A673 (cell line): ENCODE measurements at regions not wholly inside any gene's neighbourhood (a gene's known extent, or its start where the extent isn't known, plus 50 kb on each side); places are given as distances from the start of the nearest gene placed in this dataset.

Experiments
- BruUV-seq: library from RNA; stranded (reverse); fragments of 400-500 nt; replicated peaks from 2 replicates; lab custom pipeline; 2021; lab: Mats Ljungman, UMichigan
- CTCF ChIA-PET: fragments of 300-600 bp; sonication (Branson Sonifier 250); formaldehyde crosslinking; loops from one replicate; lab custom pipeline; 2022; ENCODE audit warnings: antibody characterized with exemption; lab: Charles Lee
- POLR2A ChIA-PET: fragments of 300-600 bp; sonication (Branson Sonifier 250); formaldehyde crosslinking; loops from one replicate; lab custom pipeline; 2022; ENCODE audit warnings: antibody characterized with exemption; ENCODE audit not compliant: low non-redundant PET; lab: Charles Lee
- DNase-seq: peaks from one replicate; pipeline ENCODE4 v3.0.0-alpha.2; 2015; ENCODE audit warnings: low spot score
- H3K27ac ChIP-seq: fragments of 200-600 bp; sonication (generic); 2 replicates; pipeline ENCODE4 v1.5.1; 2016; ENCODE audit warnings: mixed run types, low read depth, mild to moderate bottlenecking, mixed read lengths, antibody characterized with exemption, low read length; ENCODE audit not compliant: poor library complexity, severe bottlenecking
- H3K27me3 ChIP-seq: fragments of 200-600 bp; sonication (generic); replicated peaks from 2 replicates; pipeline ENCODE4 v1.6.1; 2017; ENCODE audit warnings: mixed run types, low read depth, mild to moderate bottlenecking, mixed read lengths, antibody characterized with exemption, low read length; ENCODE audit not compliant: insufficient read depth, poor library complexity
- H3K36me3 ChIP-seq: fragments of 200-600 bp; sonication (generic); 2 replicates; pipeline ENCODE4 v1.6.1; 2016; ENCODE audit warnings: mixed run types, mild to moderate bottlenecking, mixed read lengths, antibody characterized with exemption, low read length; ENCODE audit not compliant: insufficient read depth, poor library complexity, severe bottlenecking
- H3K4me1 ChIP-seq: fragments of 200-600 bp; sonication (generic); 2 replicates; pipeline ENCODE4 v1.6.1; 2017; ENCODE audit warnings: mixed run types, mild to moderate bottlenecking, mixed read lengths, antibody characterized with exemption, low read length; ENCODE audit not compliant: insufficient read depth, poor library complexity, severe bottlenecking
- H3K4me3 ChIP-seq: fragments of 200-600 bp; sonication (generic); 2 replicates; pipeline ENCODE4 v1.5.1; 2016; ENCODE audit warnings: low read depth, mixed run types, mild to moderate bottlenecking, mixed read lengths, low read length; ENCODE audit not compliant: poor library complexity, severe bottlenecking
- H3K9me3 ChIP-seq: fragments of 200-600 bp; sonication (generic); 2 replicates; pipeline ENCODE4 v1.6.1; 2016; ENCODE audit warnings: mixed run types, low read depth, mild to moderate bottlenecking, mixed read lengths, antibody characterized with exemption, low read length; ENCODE audit not compliant: poor library complexity, severe bottlenecking
- CTCF ChIP-seq: fragments of 300-800, 200-600 bp; sonication (generic); conservative IDR thresholded peaks from 2 replicates; pipeline ENCODE4 v1.5.1; 2017; ENCODE audit warnings: low read depth, mild to moderate bottlenecking, antibody characterized with exemption, low read length, moderate library complexity, mixed read lengths
- EZH2 ChIP-seq: fragments of 200-600 bp; sonication (generic); IDR thresholded peaks from 2 replicates; pipeline ENCODE4 v1.6.1; 2017; ENCODE audit warnings: borderline replicate concordance, low read depth, mild to moderate bottlenecking, mixed read lengths, antibody characterized with exemption, low read length; ENCODE audit not compliant: poor library complexity, severe bottlenecking
- intact Hi-C: fragments of 100-400 bp; cut with micrococcal nuclease; formaldehyde crosslinking; loops from one replicate; pipeline ENCODE4 v1.10.0; 2022; ENCODE audit not compliant: unreplicated experiment

GRCh38 chr13:103153466-103153865, 87.2 kb upstream of the SLC10A2 start:
- no peak overlapping the region for H3K27ac ChIP-seq
- H3K4me1 ChIP-seq = no peaks in the 10 kb centered on the region
- ChIA-PET CTCF (no interaction called here), POLR2A (interaction anchor here (0.6 kb wide), 1 partner anchor 9 kb away, joined by 3 read pairs; no protein-coding TSS in a partner anchor)
- DNase-seq = no peak
- H3K36me3 ChIP-seq = no peaks in the 10 kb centered on the region
- peaks cover 76% of the 10 kb centered on the region for H3K27me3 ChIP-seq
- H3K9me3 ChIP-seq = no peaks in the 10 kb centered on the region
- TF ChIP-seq CTCF (no peak), EZH2 (no peak)
- intact Hi-C loops = no loop called here
- no peak overlapping the region for H3K4me3 ChIP-seq
- no TSS peak for BruUV-seq

GRCh38 chr13:103147961-103148360, 81.7 kb upstream of the SLC10A2 start:
- POLR2A ChIA-PET = no interaction called here
- no peak overlapping the region for H3K27ac ChIP-seq
- no peaks in the 10 kb centered on the region for H3K9me3 ChIP-seq
- CTCF ChIA-PET = no interaction called here
- no peaks in the 10 kb centered on the region for H3K36me3 ChIP-seq
- intact Hi-C loops = no loop called here
- H3K27me3 ChIP-seq = peaks cover 65% of the 10 kb centered on the region
- no peak for TF ChIP-seq EZH2
- TF ChIP-seq CTCF = no peak
- no peak overlapping the region for H3K4me3 ChIP-seq
- no peaks in the 10 kb centered on the region for H3K4me1 ChIP-seq
- BruUV-seq = no TSS peak
- DNase-seq = no peak

GRCh38 chr13:103145442-103145841, 79.2 kb upstream of the SLC10A2 start:
- Histone ChIP-seq H3K9me3 (no peaks in the 10 kb centered on the region), H3K4me3 (no peak overlapping the region), H3K36me3 (no peaks in the 10 kb centered on the region), H3K27me3 (peaks cover 61% of the 10 kb centered on the region), H3K27ac (no peak overlapping the region), H3K4me1 (no peaks in the 10 kb centered on the region)
- intact Hi-C loops = no loop called here
- no TSS peak for BruUV-seq
- TF ChIP-seq CTCF (no peak), EZH2 (no peak)
- ChIA-PET CTCF (no interaction called here), POLR2A (no interaction called here)
- no peak for DNase-seq
